GM12872 (cell line): ENCODE measurements at regions not wholly inside any gene's neighbourhood (a gene's known extent, or its start where the extent isn't known, plus 50 kb on each side); places are given as distances from the start of the nearest gene placed in this dataset.

Experiments
- CTCF ChIP-seq: IDR thresholded peaks from 3 replicates; pipeline ENCODE4 v1.5.1; 2011; ENCODE audit warnings: low read depth, mild to moderate bottlenecking, low read length, moderate library complexity; ENCODE audit not compliant: insufficient read depth

- TF ChIP-seq CTCF, result no peak
These were observed 411.0 kb upstream of the CDH11 start for GRCh38 chr16:65532846-65533245.

- no peak for TF ChIP-seq CTCF
These were observed 410.4 kb upstream of the CDH11 start for GRCh38 chr16:65532258-65532657.

GRCh38 chr16:65531475-65531874 is 409.6 kb upstream of the CDH11 start:
- no peak for TF ChIP-seq CTCF

GRCh38 chr16:65525707-65526106 is 403.8 kb upstream of the CDH11 start:
- no peak for TF ChIP-seq CTCF

- no peak for TF ChIP-seq CTCF
These were observed 403.1 kb upstream of the CDH11 start for GRCh38 chr16:65524997-65525396.

- TF ChIP-seq CTCF, result no peak
These were observed 402.4 kb upstream of the CDH11 start for GRCh38 chr16:65524231-65524630.

- TF ChIP-seq CTCF, result no peak
These were observed 401.6 kb upstream of the CDH11 start for GRCh38 chr16:65523283-65523944.
